HT-29 (cell line): ENCODE measurements at regions not wholly inside any gene's neighbourhood (a gene's known extent, or its start where the extent isn't known, plus 50 kb on each side); places are given as distances from the start of the nearest gene placed in this dataset.
"Not testable (repeated sequence)": the region's sequence is repeated elsewhere in the genome, so short reads cannot be mapped to it uniquely, and the experiment has no call there.

Experiments used
- DNase-seq: peaks from one replicate; pipeline ENCODE4 v3.0.0-alpha.2; 2015; ENCODE audit warnings: low spot score

DNA sequence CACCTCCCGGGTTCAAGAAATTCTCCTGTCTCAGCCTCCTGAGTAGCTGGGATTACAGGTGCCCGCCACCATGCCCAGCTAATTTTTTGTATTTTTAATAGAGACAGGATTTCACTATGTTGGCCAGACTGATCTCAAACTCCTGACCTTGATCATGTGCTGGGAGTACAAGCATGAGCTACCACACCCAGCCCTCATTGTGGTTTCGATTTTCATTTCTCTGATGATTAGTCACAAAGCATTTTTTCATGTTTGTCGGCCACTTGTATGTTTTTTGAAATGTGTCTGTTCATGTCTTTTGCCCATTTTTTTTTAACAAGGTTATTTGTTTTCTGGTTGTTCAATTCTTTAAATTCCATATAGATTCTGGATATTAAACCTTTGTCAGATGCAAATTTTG, 138.2 kb upstream of the MSX2 start:
- DNase-seq, result not testable (repeated sequence)

DNA sequence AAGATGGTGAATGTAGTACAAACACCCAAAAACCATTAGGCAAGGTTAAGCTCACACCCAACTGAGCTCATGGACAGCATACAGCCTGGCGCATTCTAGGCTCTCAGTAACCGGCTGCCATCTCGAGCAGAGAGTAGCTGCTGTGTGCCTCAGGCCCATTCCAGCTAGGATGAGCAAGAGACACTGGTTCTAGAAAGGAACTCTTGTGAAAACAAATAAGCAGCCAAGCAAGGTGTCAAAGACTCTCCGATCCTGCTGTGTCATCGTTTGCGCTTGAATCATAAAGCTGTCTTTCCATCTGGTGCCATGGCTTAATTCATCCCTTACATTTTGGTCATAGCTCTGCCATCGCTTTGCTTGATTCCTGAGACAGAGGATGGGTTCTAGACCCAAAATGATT, 135.4 kb upstream of the MSX2 start:
- no peak for DNase-seq

DNA sequence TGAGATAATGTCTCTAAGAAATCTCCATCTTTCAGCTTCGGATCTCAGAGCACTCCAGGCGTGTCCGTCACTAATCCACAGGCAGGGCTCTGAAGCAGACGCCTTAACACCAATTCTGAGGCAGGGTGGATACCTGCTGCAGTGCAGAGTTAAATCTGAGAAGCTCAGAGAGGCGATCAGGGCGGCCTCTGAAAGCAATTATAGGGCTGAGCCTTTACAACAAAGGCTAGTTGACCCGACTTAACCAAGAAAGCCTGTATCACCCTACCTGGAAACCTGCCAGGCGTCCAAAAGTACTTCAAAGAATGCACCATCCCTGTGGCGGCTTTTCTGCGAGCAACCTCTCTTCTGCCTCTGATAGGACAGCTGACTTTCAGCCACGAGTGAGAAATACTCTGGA, 134.8 kb upstream of the MSX2 start:
- DNase-seq, result peak; percentile 36

DNA sequence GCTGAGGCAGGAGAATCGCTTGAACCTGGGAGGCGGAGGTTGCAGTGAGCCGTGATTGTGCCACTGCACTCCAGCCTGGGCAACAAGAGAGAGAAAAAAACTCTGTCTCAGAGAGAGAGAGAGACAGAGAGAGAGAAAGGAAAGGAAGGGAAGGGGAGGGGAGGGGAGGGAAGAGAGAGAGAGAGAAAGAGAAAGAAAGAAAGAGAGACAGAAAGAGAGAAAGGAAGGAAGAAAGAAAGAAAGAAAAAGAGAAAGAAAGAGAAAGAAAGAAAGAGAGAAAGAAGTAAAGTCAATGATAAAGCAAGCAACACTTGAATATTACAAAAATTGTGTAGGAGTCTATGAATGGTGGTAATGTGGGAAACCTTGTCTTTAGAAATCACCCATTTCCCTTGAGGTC, 133.6 kb upstream of the MSX2 start:
- no peak for DNase-seq

DNA sequence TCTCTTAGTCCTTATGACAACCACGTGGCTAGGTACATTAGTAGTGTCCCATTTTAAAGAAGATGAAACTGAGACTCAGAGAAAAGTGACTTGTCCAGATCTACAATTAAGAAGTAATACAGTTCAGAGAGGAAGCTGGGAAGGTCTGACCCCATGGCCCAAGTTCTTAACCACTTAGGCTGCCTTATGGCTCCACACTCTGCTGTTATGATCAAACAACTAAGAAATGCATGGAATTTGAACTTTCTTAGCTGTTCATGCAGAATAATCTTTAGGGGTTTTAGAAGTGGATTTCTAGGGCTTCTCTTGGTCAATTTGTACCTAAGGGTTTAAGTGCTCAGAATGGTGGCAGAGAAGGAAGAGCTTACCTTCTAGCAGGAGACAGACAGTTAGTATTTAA, 128.0 kb upstream of the MSX2 start:
- DNase-seq, result no peak

DNA sequence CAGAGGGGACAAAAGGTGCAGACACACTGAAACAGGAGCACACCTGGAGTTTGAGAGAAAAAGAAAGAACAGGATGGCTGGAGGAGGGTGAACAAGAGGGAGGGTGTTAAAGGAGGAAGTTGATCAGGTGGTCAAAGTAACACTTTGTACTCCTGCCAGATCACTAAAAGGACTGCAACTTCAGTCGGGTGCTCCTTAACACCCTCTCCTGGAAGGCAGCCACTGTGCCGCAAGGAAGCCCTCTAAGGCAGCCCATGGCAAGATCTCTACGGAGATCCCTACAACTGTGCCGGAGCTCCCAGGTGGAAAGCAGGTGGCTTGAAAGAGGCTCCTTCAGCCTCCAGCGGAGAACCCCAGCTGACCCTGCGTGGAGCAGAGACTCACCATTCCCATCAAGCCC, 124.4 kb upstream of the MSX2 start:
- DNase-seq, result peak; percentile 66

DNA sequence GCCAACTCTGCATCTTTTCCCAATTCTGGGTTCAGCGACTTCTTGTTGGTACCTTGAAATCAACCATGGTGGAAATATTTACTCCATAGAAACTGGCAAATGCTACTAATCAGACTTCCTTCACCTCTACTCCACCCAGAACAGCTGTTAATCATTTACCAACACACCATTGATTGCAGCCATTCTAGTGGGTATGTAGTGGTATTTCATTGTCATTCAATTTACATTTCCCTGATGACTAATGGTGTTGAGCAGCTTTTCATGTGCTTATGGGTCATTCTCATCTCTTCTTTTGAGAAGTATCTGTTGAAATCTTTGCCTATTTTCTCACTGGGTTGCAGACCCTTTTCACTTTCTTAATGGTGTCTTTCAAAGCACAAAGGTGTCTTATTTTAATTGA, 122.4 kb upstream of the MSX2 start:
- peak; percentile 93 for DNase-seq

DNA sequence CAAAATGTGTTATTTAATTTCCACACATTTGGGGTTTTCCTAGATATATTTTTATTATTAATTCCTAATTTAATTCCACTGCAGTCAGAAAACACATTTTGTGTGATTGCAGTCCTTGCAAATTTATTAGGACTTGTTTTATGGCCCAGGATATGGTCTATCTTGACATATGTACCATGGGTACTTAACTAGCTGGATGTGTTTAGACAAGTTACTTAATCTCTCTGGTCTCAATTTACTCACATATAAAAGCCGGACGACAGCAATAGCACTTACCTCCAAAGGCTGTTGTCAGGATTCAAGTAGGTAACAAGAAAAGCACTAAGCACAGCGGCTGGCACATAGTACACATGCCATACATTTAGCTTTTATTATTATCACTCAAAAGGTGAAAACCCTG, 118.2 kb upstream of the MSX2 start:
- no peak for DNase-seq

DNA sequence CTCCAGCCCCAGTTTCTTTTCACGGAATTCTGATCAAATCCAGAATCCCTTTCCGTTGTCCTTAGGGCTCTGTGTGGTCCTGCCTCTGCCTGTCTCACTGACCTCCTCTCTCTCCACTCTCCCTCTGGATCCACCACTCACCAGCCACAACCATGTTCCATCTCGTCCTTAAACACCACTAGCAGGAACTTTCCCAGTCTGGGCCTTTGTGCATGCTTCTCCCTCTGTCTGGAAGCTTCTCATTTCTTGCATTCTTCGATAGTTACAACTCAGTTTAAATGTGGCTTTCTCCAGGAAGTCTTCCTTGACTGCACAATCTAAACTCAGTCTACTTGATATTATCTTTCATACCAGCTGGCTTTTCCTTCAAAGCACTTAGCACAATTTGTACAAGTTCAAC, 117.7 kb upstream of the MSX2 start:
- no peak for DNase-seq

DNA sequence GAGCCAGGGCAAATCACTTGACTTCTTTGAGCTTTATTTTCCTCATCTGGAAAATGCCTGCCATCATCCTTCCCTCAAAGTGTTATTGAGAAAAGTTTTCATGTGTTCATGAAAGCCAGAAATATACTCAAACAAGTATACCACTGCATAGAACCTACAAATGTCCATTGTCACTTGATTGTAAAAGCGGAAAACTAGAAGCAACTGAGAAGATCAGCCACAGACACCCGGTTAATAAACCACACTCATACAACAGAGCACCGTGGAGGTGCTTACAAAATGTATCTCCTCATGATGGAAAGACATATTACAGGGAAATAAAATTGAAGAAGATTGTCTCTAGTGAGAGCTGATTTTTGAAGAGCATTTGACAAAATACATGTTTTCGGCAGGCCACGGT, 117.2 kb upstream of the MSX2 start:
- no peak for DNase-seq

DNA sequence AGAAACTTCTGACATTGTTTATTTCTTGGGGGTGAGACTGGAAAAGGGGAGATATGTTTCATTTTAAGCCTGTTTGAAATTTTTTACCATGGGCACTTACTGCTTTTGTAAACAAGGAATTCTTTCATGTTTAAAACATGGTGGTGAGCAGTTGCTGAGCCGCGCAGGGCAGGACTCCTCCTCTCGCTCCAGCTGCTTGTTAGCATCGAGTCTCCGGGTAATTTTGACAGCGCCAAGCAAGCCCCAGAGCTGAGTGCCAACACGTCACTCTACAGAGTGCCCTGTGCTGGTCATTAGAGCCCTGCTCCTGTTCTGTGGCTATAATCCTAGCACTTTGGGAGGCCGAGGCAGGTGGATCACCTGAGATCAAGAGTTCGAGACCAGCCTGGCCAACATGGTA, 116.5 kb upstream of the MSX2 start:
- no peak for DNase-seq

DNA sequence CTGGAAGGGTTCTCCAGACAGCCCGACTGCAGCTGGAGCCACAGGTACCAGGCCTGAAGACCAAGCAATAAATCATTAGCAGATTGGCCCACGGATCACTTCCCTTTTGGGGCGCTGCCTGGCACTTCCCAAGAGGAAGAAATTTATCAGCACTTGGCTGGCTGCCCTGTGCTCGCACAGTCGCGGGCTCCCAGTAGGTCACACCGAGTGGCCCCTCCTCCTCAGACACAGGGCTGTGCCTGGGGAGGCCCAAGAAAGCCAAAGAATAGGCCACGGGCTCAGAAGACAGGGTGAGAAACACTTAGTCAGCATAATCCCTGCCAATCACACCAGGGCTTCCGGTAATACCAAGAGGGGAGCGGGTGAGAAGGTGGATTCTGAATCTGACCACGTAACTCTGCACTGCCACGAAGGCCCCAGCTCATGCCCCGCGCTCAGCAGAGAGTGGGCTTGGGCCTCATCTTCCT, 115.7 kb upstream of the MSX2 start:
- peak; percentile 94 for DNase-seq

DNA sequence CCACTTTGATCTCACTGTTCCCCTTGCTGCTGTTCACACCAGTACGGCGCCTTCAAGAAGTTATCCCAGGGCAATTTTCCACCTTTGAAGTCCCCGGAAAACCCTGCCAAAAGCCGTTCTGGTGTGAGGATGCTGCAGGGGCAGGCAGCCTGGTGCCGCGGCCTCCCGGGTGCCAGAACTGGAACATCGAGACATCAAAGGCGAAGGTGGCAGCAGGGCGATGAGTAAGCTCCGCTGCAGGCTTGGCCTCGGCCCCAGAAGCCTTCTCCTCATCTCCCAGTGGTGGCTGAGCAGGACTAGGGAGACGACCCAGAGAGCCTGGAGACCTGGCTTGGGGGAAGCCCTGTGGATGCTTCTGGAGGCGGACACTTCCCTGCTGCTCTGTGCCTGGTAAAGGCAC, 115.3 kb upstream of the MSX2 start:
- DNase-seq, result peak; percentile 75

DNA sequence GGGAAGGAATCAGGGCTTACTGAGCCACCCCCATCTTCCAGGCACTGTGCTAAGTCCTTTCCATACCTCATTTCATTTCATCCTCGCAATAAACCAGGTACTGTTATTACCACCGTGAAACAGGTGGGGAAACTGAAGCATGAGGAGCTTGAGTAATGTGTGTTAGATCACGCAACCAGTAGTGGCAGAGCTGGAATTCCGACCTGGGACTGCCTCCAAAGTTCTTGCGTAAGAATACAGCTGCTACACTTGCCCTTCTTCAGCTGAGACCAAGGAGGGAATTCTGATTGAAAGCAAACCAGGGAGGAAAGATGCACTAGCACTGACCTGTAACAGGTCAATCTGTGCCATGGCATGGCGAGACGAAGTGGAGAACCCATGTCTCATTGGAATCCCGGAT, 113.4 kb upstream of the MSX2 start:
- DNase-seq, result peak; percentile 55

DNA sequence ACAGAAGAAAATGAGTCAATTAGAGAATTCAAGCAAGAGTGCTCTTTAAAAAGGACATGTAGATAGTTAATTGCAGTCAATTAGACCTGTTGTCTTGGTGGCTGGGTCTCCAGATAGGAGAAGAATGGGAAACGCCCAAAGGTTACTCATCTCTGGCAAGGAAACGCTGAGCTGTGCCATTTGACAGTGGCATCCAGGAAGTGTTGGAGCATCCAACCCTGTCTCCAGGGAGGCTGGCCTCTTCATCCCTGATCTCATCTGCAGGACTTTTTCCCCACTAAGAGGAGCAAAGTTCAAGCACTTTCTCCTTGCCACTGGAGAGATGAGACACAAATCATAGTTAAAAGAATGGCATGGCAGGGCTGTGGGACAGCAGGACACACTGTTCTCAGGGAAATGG, 111.7 kb upstream of the MSX2 start:
- DNase-seq, result no peak

DNA sequence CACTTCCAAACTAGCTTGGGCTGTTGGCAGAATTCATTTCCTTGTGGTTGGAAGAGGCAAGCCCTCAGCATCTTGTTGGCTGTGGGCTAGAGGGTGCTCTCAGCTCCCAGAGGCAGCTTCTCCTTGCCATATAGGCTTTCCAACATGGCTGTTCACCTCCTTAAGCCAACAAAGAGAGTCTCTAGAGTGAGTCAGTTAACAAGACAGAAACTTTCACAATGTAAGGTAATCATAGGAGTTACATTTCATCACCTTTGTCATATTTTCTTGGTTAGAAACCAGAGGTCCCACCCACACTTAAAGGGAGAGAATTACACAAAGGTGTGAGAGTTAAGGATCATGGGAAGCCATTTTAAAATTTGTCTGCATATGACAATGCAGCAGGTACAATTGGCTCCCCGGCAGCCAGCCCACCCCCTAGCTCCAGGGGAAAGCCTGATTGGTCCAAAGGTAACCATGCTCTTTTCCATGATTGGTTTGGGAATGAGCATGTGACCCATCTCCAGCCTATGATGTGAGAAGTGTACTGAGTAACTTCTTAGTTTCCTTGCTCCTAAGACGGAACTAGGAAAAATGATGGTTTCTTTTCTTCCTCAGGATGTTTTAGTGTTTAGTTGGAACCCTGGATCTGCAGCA, 109.8 kb upstream of the MSX2 start:
- DNase-seq, result peak; percentile 19

DNA sequence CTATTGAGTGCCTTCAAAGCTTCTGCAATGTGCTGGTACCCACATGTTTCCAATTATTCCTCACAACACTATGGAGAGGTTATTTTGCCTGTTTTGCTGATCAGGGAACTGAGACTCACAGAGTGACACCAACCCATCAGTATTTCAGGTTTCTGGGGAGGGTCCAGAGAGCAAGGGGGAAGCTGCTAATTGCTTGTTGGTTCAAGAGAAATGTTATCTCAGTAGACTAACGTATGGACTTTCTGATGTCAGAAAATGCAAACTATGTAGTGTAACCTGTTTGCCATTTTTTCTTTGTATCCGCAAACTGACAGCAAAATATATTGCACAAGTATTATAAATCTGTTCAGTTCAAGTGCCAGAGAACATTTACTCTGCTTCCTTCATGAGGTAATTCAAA, 108.3 kb upstream of the MSX2 start:
- DNase-seq, result no peak

DNA sequence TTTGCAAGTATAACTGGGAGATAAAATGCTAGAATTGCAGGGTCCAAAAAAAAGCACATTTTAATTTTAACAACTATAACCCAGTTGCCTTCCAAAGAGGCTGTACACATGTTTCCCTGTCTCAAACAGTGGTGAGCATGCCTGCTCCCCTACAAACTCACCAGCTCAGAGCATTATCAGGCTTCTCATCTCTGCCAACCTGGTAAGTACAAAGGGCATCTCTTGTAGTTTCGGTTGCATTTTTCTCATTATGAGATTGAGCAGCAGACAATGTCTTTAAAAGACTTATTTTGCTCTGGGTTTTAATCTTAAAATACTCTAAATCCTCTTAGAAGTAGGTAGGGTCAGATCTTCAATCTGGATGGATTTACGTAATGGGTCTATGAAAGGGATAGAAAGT, 107.1 kb upstream of the MSX2 start:
- DNase-seq, result peak; percentile 61

DNA sequence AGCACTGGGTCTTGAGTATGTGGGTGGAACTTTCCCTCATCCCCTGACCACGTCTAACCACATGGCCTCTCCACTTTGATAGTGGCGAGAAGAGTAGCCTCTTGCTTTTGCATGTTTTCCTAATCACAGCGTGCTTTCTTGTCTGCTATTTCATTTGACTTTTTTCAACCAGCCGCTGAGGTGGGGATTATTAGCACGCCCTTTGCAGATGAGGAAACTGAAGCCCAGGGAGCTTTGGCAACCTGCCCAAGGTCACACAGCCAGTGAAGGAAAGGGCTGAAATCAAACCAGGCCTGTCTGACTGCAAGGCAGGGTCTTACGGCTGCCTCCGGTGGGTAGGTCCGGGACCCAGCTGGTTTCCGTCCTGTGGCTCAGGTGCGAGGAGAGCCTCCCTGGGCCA, 106.5 kb upstream of the MSX2 start:
- DNase-seq, result peak; percentile 74

DNA sequence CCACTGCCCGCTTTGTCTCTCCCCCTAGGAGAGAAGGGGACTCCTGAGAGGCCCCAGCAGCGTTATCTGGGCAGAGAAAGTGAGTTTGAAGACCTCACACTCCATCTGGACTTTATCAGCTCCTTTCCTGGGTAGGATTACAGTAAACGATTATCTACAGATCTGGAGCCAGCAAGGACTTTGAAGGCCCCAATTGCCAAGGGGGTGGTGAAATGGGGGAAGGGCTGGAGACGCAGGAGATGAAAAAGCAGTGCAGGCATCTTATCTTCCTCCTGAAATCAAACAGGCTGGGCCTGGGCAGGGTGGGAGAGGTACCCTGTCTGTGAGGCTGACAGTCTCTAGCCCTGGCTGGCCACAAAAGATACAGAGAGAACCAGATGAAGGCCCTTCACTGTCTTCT, 105.8 kb upstream of the MSX2 start:
- DNase-seq, result no peak

DNA sequence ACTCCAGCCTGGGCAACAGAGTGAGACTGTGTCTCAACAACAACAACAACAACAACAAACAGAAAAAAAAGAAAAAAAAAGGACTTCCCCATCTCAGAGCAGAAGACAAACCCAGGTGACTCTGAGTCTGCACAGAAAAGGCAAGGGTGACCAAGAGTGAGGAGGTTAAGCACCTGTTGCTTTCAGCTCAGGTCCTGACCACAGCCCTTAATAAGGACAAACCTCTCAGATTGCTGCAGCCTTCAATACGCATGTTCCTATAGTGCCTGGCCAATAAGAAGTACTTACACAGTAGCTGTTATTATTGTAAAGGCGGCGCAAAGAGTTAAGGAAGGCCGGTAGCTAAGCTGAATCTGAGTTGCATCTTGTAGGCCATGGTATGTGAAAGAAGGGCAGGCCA, 102.3 kb upstream of the MSX2 start:
- DNase-seq, result no peak

DNA sequence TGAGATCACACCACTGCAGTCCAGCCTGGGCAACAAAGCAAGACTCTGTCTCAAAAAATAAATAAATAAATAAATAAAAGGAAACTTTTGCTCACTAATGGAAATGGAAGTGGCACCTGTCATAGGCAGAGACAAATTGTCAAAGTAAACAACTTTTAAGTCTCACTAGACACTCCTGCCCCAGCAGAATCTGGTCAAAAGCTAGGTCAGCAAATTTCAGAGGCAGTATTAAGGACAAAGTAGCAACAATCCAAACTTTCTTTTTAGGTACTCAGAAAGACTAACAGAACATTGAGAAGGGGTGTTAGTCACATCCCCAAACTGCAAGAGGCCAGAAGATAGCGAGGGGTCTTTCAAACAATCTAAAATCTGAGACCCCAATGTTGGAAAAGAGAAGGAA, 101.4 kb upstream of the MSX2 start:
- DNase-seq, result no peak

DNA sequence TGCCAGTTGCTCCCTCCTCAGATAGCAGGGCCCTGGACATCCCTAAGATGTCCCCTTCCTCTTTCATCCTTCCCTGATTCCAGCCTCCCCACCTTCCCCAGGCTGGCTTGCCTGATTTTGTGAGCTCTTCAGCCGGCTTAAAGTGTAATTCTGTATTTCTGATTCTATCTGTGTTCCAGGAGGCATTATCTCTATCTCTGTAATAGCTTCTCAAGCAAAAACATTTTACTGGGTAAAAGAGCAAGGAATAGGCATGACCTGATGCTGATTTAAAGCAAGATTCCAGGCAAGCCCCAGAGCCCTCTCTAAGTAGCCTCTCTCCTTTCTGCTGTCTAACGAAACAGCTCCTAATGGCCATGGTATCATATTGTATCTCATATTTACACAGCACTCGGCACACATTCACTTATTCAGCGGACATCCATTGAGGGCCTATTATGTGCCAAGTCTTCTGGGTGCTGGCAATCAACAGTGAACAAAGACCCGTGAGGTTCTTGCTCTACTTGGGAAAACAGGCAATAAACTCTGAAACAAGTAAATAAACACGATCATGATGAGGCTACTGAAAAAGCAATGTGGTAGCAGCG, 100.9 kb upstream of the MSX2 start:
- DNase-seq, result no peak
